B cell (primary cell): ENCODE measurements at regions not wholly inside any gene's neighbourhood (a gene's known extent, or its start where the extent isn't known, plus 50 kb on each side); places are given as distances from the start of the nearest gene placed in this dataset.
"Not testable (repeated sequence)": the region's sequence is repeated elsewhere in the genome, so short reads cannot be mapped to it uniquely, and the experiment has no call there.

ENCODE experiments used
- ATAC-seq: fragments of 200-7000 bp; cut with Tn5 transposase; one replicate; pipeline ENCODE4 v1.10.0; 2021; ENCODE audit warnings: low read depth, mild to moderate bottlenecking, moderate number of reproducible peaks, moderate library complexity
- CTCF ChIA-PET: fragments of 350-600 bp; sonication (Branson Sonifier 250); formaldehyde crosslinking; loops from one replicate; lab custom pipeline; 2021; ENCODE audit warnings: antibody characterized with exemption, inconsistent platforms; lab: Charles Lee
- POLR2A ChIA-PET: fragments of 350-600 bp; sonication (Branson Sonifier 250); formaldehyde crosslinking; loops from one replicate; lab custom pipeline; 2021; ENCODE audit warnings: antibody characterized with exemption; lab: Charles Lee
- DNase-seq: peaks from one replicate; pipeline ENCODE4 v3.0.0; 2013
- H2AFZ ChIP-seq: 2 replicates; pipeline ENCODE4 v1.6.1; 2012; ENCODE audit warnings: mild to moderate bottlenecking, low read depth, low read length; ENCODE audit not compliant: insufficient read depth, poor library complexity, severe bottlenecking
- H3K27ac ChIP-seq, 2 donors: 1 replicate in 1 of 2; 2 replicates in 1 of 2; pipeline ENCODE4 v1.5.1; 2012 to 2013; ENCODE audit warnings: low read length in 2 of 2, mild to moderate bottlenecking in 2 of 2, moderate library complexity in 1 of 2
- H3K27me3 ChIP-seq, 4 experiments: fragments of 200-600 bp in 1 of 4; sonication (generic) in 1 of 4; replicated peaks in 1 of 4; 1 replicate in 2 of 4; 2 replicates in 2 of 4; pipeline versions ENCODE4 v1.6.1 to v1.7.0; 2013 to 2016; ENCODE audit warnings: low read length in 3 of 4, mild to moderate bottlenecking in 2 of 4, mixed read lengths in 1 of 4, moderate library complexity in 1 of 4; ENCODE audit not compliant: insufficient read depth in 4 of 4, control insufficient read depth in 3 of 4; ENCODE audit errors: control extremely low read depth in 1 of 4
- H3K36me3 ChIP-seq, 2 experiments: replicated peaks in 1 of 2; 1 replicate in 1 of 2; 2 replicates in 1 of 2; pipeline versions ENCODE4 v1.6.1 to v1.7.1; 2013; ENCODE audit warnings: low read length in 1 of 2; ENCODE audit not compliant: insufficient read depth in 2 of 2, control insufficient read depth in 1 of 2; ENCODE audit errors: control extremely low read depth in 1 of 2, extremely low read depth in 1 of 2
- H3K4me1 ChIP-seq, 2 donors: fragments of 200-600 bp in 1 of 2; sonication (generic) in 1 of 2; 1 replicate in 1 of 2; 2 replicates in 1 of 2; pipeline versions ENCODE4 v1.5.1 to v1.6.1; 2013 to 2017; ENCODE audit warnings: low read length in 2 of 2; ENCODE audit not compliant: control insufficient read depth in 2 of 2, insufficient read depth in 2 of 2
- H3K4me2 ChIP-seq: replicated peaks from 2 replicates; pipeline ENCODE3; 2012; ENCODE audit warnings: mild to moderate bottlenecking, low read depth, low read length; ENCODE audit not compliant: poor library complexity, severe bottlenecking
- H3K4me3 ChIP-seq, 5 experiments: fragments of 200-600 bp in 1 of 5; sonication (generic) in 1 of 5; 1 replicate in 3 of 5; 2 replicates in 2 of 5; pipeline versions ENCODE4 v1.5.1 to v1.7.0; 2011 to 2016; ENCODE audit warnings: low read length in 4 of 5, mild to moderate bottlenecking in 4 of 5, low read depth in 2 of 5, control low read depth in 1 of 5, moderate library complexity in 1 of 5; ENCODE audit not compliant: insufficient read depth in 1 of 5; ENCODE audit errors: control extremely low read depth in 1 of 5, extremely low read depth in 1 of 5
- H3K79me2 ChIP-seq: fragments of 200-600 bp; sonication (generic); one replicate; pipeline ENCODE4 v1.6.0; 2016; ENCODE audit warnings: low read length; ENCODE audit not compliant: control insufficient read depth, insufficient read depth
- H3K9ac ChIP-seq: fragments of 200-600 bp; sonication (generic); 2 replicates; pipeline ENCODE4 v1.6.1; 2017; ENCODE audit warnings: mild to moderate bottlenecking, low read length, moderate library complexity
- H3K9me3 ChIP-seq, 3 donors: one replicate each; pipeline versions ENCODE4 v1.6.1 to v1.7.1; 2013; ENCODE audit warnings: low read length in 2 of 3; ENCODE audit not compliant: control insufficient read depth in 2 of 3, insufficient read depth in 1 of 3; ENCODE audit errors: control extremely low read depth in 1 of 3
- H4K20me1 ChIP-seq: 2 replicates; pipeline ENCODE4 v1.6.0; 2012; ENCODE audit warnings: mild to moderate bottlenecking, low read length; ENCODE audit not compliant: insufficient read depth, control insufficient read depth, poor library complexity, severe bottlenecking
- H3K27ac Mint-ChIP-seq: one replicate; pipeline ENCODE4 v1.8.0; 2021; ENCODE audit warnings: mixed read lengths
- H3K27me3 Mint-ChIP-seq: one replicate; pipeline ENCODE4 v1.8.0; 2021; ENCODE audit warnings: mixed read lengths
- H3K4me1 Mint-ChIP-seq: one replicate; pipeline ENCODE4 v1.8.0; 2021; ENCODE audit warnings: mixed read lengths
- H3K4me3 Mint-ChIP-seq: one replicate; pipeline ENCODE4 v1.8.0; 2021; ENCODE audit warnings: mixed read lengths
- H3K9me3 Mint-ChIP-seq: one replicate; pipeline ENCODE4 v1.8.0; 2022; ENCODE audit warnings: mixed read lengths; ENCODE audit not compliant: insufficient read depth
- CTCF ChIP-seq: fragments of 200-600 bp; IDR thresholded peaks from one replicate; pipeline ENCODE4 v1.8.0; 2022; ENCODE audit warnings: antibody characterized with exemption, mild to moderate bottlenecking
- EZH2 ChIP-seq: IDR thresholded peaks from 2 replicates; pipeline ENCODE4 v1.6.1; 2012; ENCODE audit warnings: borderline replicate concordance, low read depth, mild to moderate bottlenecking, moderate library complexity, low read length; ENCODE audit not compliant: insufficient read depth, poor library complexity, severe bottlenecking
- WGBS: methylation state at CpG from one replicate; pipeline ENCODE4 v1.1.5; 2013; ENCODE audit warnings: missing lambda C conversion rate; ENCODE audit not compliant: insufficient coverage; 5-methylcytosine and 5-hydroxymethylcytosine counted together
- intact Hi-C: fragments of 100-400 bp; cut with micrococcal nuclease; formaldehyde crosslinking; loops from one replicate; pipeline ENCODE4 v1.10.0; 2022

- H3K79me2 ChIP-seq, result no peaks in the 10 kb centered on the region
- no peaks in the 10 kb centered on the region for H3K4me1 ChIP-seq
- DNase-seq, result no peak
- Mint-ChIP-seq H3K4me3 (no peak overlapping the region), H3K27me3 (peaks cover 15% of the 10 kb centered on the region), H3K27ac (no peak overlapping the region), H3K4me1 (no peaks in the 10 kb centered on the region), H3K9me3 (no peaks in the 10 kb centered on the region)
- no peaks in the 10 kb centered on the region for H3K36me3 ChIP-seq
- no CpG with 5 or more reads among the region's 1 CpG for WGBS
- H3K9ac ChIP-seq, result no peak overlapping the region
- H3K4me2 ChIP-seq, result no peak overlapping the region
- H3K4me3 ChIP-seq, result no peak overlapping the region
- H3K27ac ChIP-seq, result no peak overlapping the region
- no peaks in the 10 kb centered on the region for H4K20me1 ChIP-seq
- TF ChIP-seq CTCF, result no peak
- TF ChIP-seq EZH2, result no peak
- intact Hi-C loops, result no loop called here
- H3K9me3 ChIP-seq, result no peaks in the 10 kb centered on the region
- ChIA-PET CTCF (no interaction called here), POLR2A (no interaction called here)
- peaks cover 0 to 3% (median 0%) of the 10 kb centered on the region in 4 experiments for H3K27me3 ChIP-seq
- ATAC-seq, result no peak
- no peak overlapping the region for H2AFZ ChIP-seq
Measured at GRCh38 chr12:67091678-67092077, 177.5 kb upstream of the CAND1 start.

GRCh38 chr12:67092934-67093333, 176.2 kb upstream of the CAND1 start:
- H3K9me3 ChIP-seq, CTCF ChIA-PET, H4K20me1 ChIP-seq, H3K4me1 Mint-ChIP-seq, H3K4me1 ChIP-seq, H3K27ac ChIP-seq, H3K9ac ChIP-seq, POLR2A ChIA-PET, H3K79me2 ChIP-seq, H3K4me3 ChIP-seq, H3K27ac Mint-ChIP-seq, intact Hi-C loops, H3K4me3 Mint-ChIP-seq, H3K9me3 Mint-ChIP-seq, ATAC-seq, H3K4me2 ChIP-seq, DNase-seq, H2AFZ ChIP-seq, H3K27me3 ChIP-seq, H3K36me3 ChIP-seq: not testable (repeated sequence)
- H3K27me3 Mint-ChIP-seq, result peaks cover 12% of the 10 kb centered on the region
- no CpG with 5 or more reads among the region's 2 CpGs for WGBS
